HEK293T (cell line): ENCODE measurements at regions not wholly inside any gene's neighbourhood (a gene's known extent, or its start where the extent isn't known, plus 50 kb on each side); places are given as distances from the start of the nearest gene placed in this dataset.

Source experiments
- FOXM1 ChIP-seq: fragments of 450-650 bp; IDR thresholded peaks from 2 replicates; pipeline ENCODE4 v1.6.1; 2017; ENCODE audit warnings: mild to moderate bottlenecking, borderline replicate concordance
- TARDBP ChIP-seq: fragments of 450-650 bp; IDR thresholded peaks from 2 replicates; pipeline ENCODE4 v1.6.1; 2016
- TF ChIP-seq, protein P1 (sequence below): fragments of 450-650 bp; IDR thresholded peaks from 2 replicates; pipeline ENCODE4 v1.6.1; 2016

DNA sequence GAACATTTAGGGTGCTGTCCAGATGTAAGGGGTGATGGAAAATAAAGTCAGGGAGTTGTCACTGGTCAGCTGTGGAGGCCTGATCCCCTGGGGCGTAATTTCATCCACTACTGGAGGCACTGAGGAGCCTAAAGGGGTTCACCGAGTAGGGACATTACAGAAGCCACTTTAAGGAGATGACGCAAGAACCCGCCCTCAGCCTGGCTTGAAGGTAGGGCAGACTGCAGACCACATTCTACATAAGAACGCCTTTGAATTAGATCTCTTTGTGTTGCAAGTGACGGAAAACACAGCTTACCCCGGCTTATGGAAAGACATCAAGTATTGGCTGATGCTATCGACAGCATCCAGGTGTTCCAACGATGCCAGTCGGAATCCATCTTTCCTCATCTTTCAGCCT lies 462.7 kb upstream of the CDH4 start:
- TF ChIP-seq, protein P1, sequence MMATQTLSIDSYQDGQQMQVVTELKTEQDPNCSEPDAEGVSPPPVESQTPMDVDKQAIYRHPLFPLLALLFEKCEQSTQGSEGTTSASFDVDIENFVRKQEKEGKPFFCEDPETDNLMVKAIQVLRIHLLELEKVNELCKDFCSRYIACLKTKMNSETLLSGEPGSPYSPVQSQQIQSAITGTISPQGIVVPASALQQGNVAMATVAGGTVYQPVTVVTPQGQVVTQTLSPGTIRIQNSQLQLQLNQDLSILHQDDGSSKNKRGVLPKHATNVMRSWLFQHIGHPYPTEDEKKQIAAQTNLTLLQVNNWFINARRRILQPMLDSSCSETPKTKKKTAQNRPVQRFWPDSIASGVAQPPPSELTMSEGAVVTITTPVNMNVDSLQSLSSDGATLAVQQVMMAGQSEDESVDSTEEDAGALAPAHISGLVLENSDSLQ, result no peak
- TF ChIP-seq FOXM1 (no peak), TARDBP (no peak)
